ENCODE measurements at regions not wholly inside any gene's neighbourhood (a gene's known extent, or its start where the extent isn't known, plus 50 kb on each side); places are given as distances from the start of the nearest gene placed in this dataset.

- H3K4me3 ChIP-seq (ENCODE audit: low read depth, low read length): no peak overlapping the region
- no peak for DNase-seq (ENCODE audit: low read depth)
- no peak for TF ChIP-seq CTCF (IDR thresholded peaks at IDR 0.05; ENCODE audit: insufficient read depth, low read depth, low read length)
Measured at GRCh38 chr1:88284666-88285366, 399.3 kb upstream of the PKN2 start.

GRCh38 chr1:88286716-88287115 is 397.4 kb upstream of the PKN2 start:
- H3K4me3 ChIP-seq (ENCODE audit: low read depth, low read length): no peak overlapping the region
- no peak for TF ChIP-seq CTCF (IDR thresholded peaks at IDR 0.05; ENCODE audit: insufficient read depth, low read depth, low read length)
- DNase-seq (ENCODE audit: low read depth): no peak

GRCh38 chr1:88288571-88288970 is 395.5 kb upstream of the PKN2 start:
- no peak overlapping the region for H3K4me3 ChIP-seq (ENCODE audit: low read depth, low read length)
- TF ChIP-seq CTCF (IDR thresholded peaks at IDR 0.05; ENCODE audit: insufficient read depth, low read depth, low read length): no peak
- DNase-seq (ENCODE audit: low read depth): no peak

- DNase-seq (ENCODE audit: low read depth): no peak
- H3K4me3 ChIP-seq (ENCODE audit: low read depth, low read length): no peak overlapping the region
- TF ChIP-seq CTCF (IDR thresholded peaks at IDR 0.05; ENCODE audit: insufficient read depth, low read depth, low read length): no peak
Measured at GRCh38 chr1:88289401-88290102, 394.5 kb upstream of the PKN2 start.

- H3K4me3 ChIP-seq (ENCODE audit: low read depth, low read length): no peak overlapping the region
- no peak for DNase-seq (ENCODE audit: low read depth)
- no peak for TF ChIP-seq CTCF (IDR thresholded peaks at IDR 0.05; ENCODE audit: insufficient read depth, low read depth, low read length)
Measured at GRCh38 chr1:88291611-88292354, 392.3 kb upstream of the PKN2 start.

- no peak for TF ChIP-seq CTCF (IDR thresholded peaks at IDR 0.05; ENCODE audit: insufficient read depth, low read depth, low read length)
- no peak overlapping the region for H3K4me3 ChIP-seq (ENCODE audit: low read depth, low read length)
- DNase-seq (ENCODE audit: low read depth): no peak
Measured at GRCh38 chr1:88293691-88294190, 390.3 kb upstream of the PKN2 start.
